ENCODE measurements at regions not wholly inside any gene's neighbourhood (a gene's known extent, or its start where the extent isn't known, plus 50 kb on each side); places are given as distances from the start of the nearest gene placed in this dataset.

- H3K4me3 Mint-ChIP-seq (ENCODE audit: unreplicated experiment) = no peak overlapping the region
- Histone ChIP-seq H3K4me2 (ENCODE audit: low read length) (no peak overlapping the region), H3K36me3 (ENCODE audit: insufficient read depth, low read length) (no peaks in the 10 kb centered on the region), H3K27ac (ENCODE audit: low read depth, low read length) (no peak overlapping the region), H3K27me3 (ENCODE audit: insufficient read depth, low read length) (no peaks in the 10 kb centered on the region), H4K20me1 (ENCODE audit: insufficient read depth, low read length) (no peaks in the 10 kb centered on the region), H3K9me3 (ENCODE audit: insufficient read depth, low read depth, low read length) (no peaks in the 10 kb centered on the region), H3K79me2 (ENCODE audit: insufficient read depth, low read length) (no peaks in the 10 kb centered on the region), H2AFZ (ENCODE audit: low read depth, low read length) (no peak overlapping the region), H3K4me3 (ENCODE audit: insufficient read depth, low read depth, low read length) (no peak overlapping the region), H3K4me1 (ENCODE audit: insufficient read depth, low read length) (no peaks in the 10 kb centered on the region), H3K9ac (ENCODE audit: low read length) (no peak overlapping the region)
- H3K27me3 Mint-ChIP-seq (ENCODE audit: low read depth, unreplicated experiment) = no peaks in the 10 kb centered on the region
- H3K27ac Mint-ChIP-seq (ENCODE audit: unreplicated experiment) = no peak overlapping the region
- H3K9me3 Mint-ChIP-seq (ENCODE audit: unreplicated experiment) = no peaks in the 10 kb centered on the region
- FAIRE-seq (no peak), DNase-seq (ENCODE audit: low read depth) (no peak)
- TF ChIP-seq CTCF (IDR thresholded peaks at IDR 0.05; ENCODE audit: insufficient read depth, low read depth, low read length) (no peak), EZH2 (IDR thresholded peaks at IDR 0.05; ENCODE audit: insufficient read depth, low read length) (no peak)
- H3K4me1 Mint-ChIP-seq (ENCODE audit: low read depth, unreplicated experiment) = peaks cover 3% of the 10 kb centered on the region
- no peaks in the 10 kb centered on the region for H3K36me3 Mint-ChIP-seq (ENCODE audit: low read depth, unreplicated experiment)
Measured at GRCh38 chr7:116113310-116113709, 82.7 kb upstream of the TFEC start.

- no peaks in the 10 kb centered on the region for H3K36me3 ChIP-seq (ENCODE audit: insufficient read depth, low read length)
- H3K4me2 ChIP-seq (ENCODE audit: low read length) = no peak overlapping the region
- H3K9ac ChIP-seq (ENCODE audit: low read length) = no peak overlapping the region
- H3K4me1 Mint-ChIP-seq (ENCODE audit: low read depth, unreplicated experiment) = peaks cover 2% of the 10 kb centered on the region
- H3K36me3 Mint-ChIP-seq (ENCODE audit: low read depth, unreplicated experiment) = no peaks in the 10 kb centered on the region
- no peak overlapping the region for H2AFZ ChIP-seq (ENCODE audit: low read depth, low read length)
- DNase-seq (ENCODE audit: low read depth) (no peak), FAIRE-seq (no peak)
- no peak overlapping the region for H3K27ac ChIP-seq (ENCODE audit: low read depth, low read length)
- TF ChIP-seq CTCF (IDR thresholded peaks at IDR 0.05; ENCODE audit: insufficient read depth, low read depth, low read length) (no peak), EZH2 (IDR thresholded peaks at IDR 0.05; ENCODE audit: insufficient read depth, low read length) (no peak)
- no peaks in the 10 kb centered on the region for H4K20me1 ChIP-seq (ENCODE audit: insufficient read depth, low read length)
- peaks cover 3% of the 10 kb centered on the region for H3K27me3 ChIP-seq (ENCODE audit: insufficient read depth, low read length)
- no peaks in the 10 kb centered on the region for H3K4me1 ChIP-seq (ENCODE audit: insufficient read depth, low read length)
- H3K27ac Mint-ChIP-seq (ENCODE audit: unreplicated experiment) = no peak overlapping the region
- H3K27me3 Mint-ChIP-seq (ENCODE audit: low read depth, unreplicated experiment) = no peaks in the 10 kb centered on the region
- no peaks in the 10 kb centered on the region for H3K79me2 ChIP-seq (ENCODE audit: insufficient read depth, low read length)
- no peaks in the 10 kb centered on the region for H3K9me3 Mint-ChIP-seq (ENCODE audit: unreplicated experiment)
- H3K9me3 ChIP-seq (ENCODE audit: insufficient read depth, low read depth, low read length) = no peaks in the 10 kb centered on the region
- no peak overlapping the region for H3K4me3 Mint-ChIP-seq (ENCODE audit: unreplicated experiment)
- no peak overlapping the region for H3K4me3 ChIP-seq (ENCODE audit: insufficient read depth, low read depth, low read length)
Measured at GRCh38 chr7:116120839-116121238, 89.5 kb upstream of the TES start.

DNA sequence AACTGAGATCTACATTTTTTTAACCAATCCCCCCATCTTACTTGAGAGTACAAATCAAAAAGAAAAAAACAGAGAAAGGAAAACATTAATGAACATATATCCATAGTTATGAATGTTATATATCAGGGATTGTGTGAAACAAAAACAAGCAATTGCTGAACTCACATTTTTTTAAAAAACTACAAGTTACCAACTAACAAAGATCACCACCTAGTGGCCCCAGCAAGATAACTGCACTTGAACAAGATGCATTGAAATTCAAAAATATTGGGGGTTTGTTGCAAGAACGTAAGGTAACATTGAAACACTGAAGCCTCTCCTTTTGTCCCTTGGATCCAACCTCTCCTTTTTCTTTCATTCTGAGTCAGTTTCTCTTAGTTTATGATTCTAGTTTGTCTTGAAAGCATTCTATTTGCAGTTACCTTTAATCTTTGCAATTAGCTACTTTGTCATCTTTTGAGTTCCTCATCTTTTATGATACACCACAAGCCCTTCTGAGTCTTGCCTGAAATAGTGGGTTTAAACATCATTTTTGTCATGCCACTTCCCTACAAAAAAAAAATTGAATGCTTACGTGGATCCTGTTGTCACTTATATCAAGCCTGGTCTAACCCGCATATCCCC is 87.3 kb upstream of the TES start:
- peaks cover 3% of the 10 kb centered on the region for H3K27me3 ChIP-seq (ENCODE audit: insufficient read depth, low read length)
- no peaks in the 10 kb centered on the region for H3K36me3 Mint-ChIP-seq (ENCODE audit: low read depth, unreplicated experiment)
- peak; percentile 65 for FAIRE-seq

More for the DNA sequence above, 87.3 kb upstream of the TES start:
- Mint-ChIP-seq H3K4me1 (ENCODE audit: low read depth, unreplicated experiment) (peaks cover 2% of the 10 kb centered on the region), H3K9me3 (ENCODE audit: unreplicated experiment) (no peaks in the 10 kb centered on the region), H3K4me3 (ENCODE audit: unreplicated experiment) (no peak overlapping the region), H3K27me3 (ENCODE audit: low read depth, unreplicated experiment) (no peaks in the 10 kb centered on the region), H3K27ac (ENCODE audit: unreplicated experiment) (no peak overlapping the region)
- H3K27ac ChIP-seq (ENCODE audit: low read depth, low read length) = no peak overlapping the region
- H3K9me3 ChIP-seq (ENCODE audit: insufficient read depth, low read depth, low read length) = no peaks in the 10 kb centered on the region
- no peaks in the 10 kb centered on the region for H3K79me2 ChIP-seq (ENCODE audit: insufficient read depth, low read length)
- no peak overlapping the region for H3K4me3 ChIP-seq (ENCODE audit: insufficient read depth, low read depth, low read length)
- H3K4me1 ChIP-seq (ENCODE audit: insufficient read depth, low read length) = no peaks in the 10 kb centered on the region
- no peak overlapping the region for H2AFZ ChIP-seq (ENCODE audit: low read depth, low read length)
- H4K20me1 ChIP-seq (ENCODE audit: insufficient read depth, low read length) = no peaks in the 10 kb centered on the region
- H3K4me2 ChIP-seq (ENCODE audit: low read length) = no peak overlapping the region
- DNase-seq (ENCODE audit: low read depth) = peak; percentile 30
- H3K9ac ChIP-seq (ENCODE audit: low read length) = no peak overlapping the region
- peak; percentile 90 for TF ChIP-seq CTCF (IDR thresholded peaks at IDR 0.05; ENCODE audit: insufficient read depth, low read depth, low read length)
- no peak for TF ChIP-seq EZH2 (IDR thresholded peaks at IDR 0.05; ENCODE audit: insufficient read depth, low read length)
- no peaks in the 10 kb centered on the region for H3K36me3 ChIP-seq (ENCODE audit: insufficient read depth, low read length)
